ENCODE measurements at regions not wholly inside any gene's neighbourhood (a gene's known extent, or its start where the extent isn't known, plus 50 kb on each side); places are given as distances from the start of the nearest gene placed in this dataset.

GRCh38 chr13:29903543-29903942, 53.1 kb upstream of the UBL3 start:
- Histone ChIP-seq H3K4me1 (peaks cover 31% of the 10 kb centered on the region), H3K4me3 (no peak overlapping the region), H3K27me3 (no peaks in the 10 kb centered on the region), H3K27ac (no peak overlapping the region), H3K36me3 (no peaks in the 10 kb centered on the region), H3K9me3 (no peaks in the 10 kb centered on the region)
- TF ChIP-seq POLR2A (IDR thresholded peaks at IDR 0.05) (no peak), CTCF (IDR thresholded peaks at IDR 0.05) (no peak), POLR2AphosphoS5 (IDR thresholded peaks at IDR 0.05) (no peak), EP300 (IDR thresholded peaks at IDR 0.05) (no peak)
- DNase-seq (ENCODE audit: low spot score in 2 of 2) = no peak
- 67% methylated on average over 3 of the region's 3 CpGs for WGBS

GRCh38 chr13:29902632-29903305, 52.4 kb upstream of the UBL3 start:
- TF ChIP-seq POLR2AphosphoS5 (IDR thresholded peaks at IDR 0.05) (no peak), CTCF (IDR thresholded peaks at IDR 0.05) (no peak), EP300 (IDR thresholded peaks at IDR 0.05) (no peak), POLR2A (IDR thresholded peaks at IDR 0.05) (no peak)
- no peaks in the 10 kb centered on the region for H3K27me3 ChIP-seq
- peaks cover 23% of the 10 kb centered on the region for H3K4me1 ChIP-seq
- no peaks in the 10 kb centered on the region for H3K36me3 ChIP-seq
- no peaks in the 10 kb centered on the region for H3K9me3 ChIP-seq
- H3K27ac ChIP-seq = no peak overlapping the region
- no peak overlapping the region for H3K4me3 ChIP-seq
- DNase-seq (ENCODE audit: low spot score in 2 of 2) = no peak
- WGBS = 41% methylated on average over 4 of the region's 4 CpGs

GRCh38 chr13:29901710-29902631, 51.6 kb upstream of the UBL3 start:
- peaks cover 23% of the 10 kb centered on the region for H3K4me1 ChIP-seq
- WGBS = 49% methylated on average over 11 of the region's 11 CpGs
- no peak overlapping the region for H3K27ac ChIP-seq
- no peaks in the 10 kb centered on the region for H3K9me3 ChIP-seq
- TF ChIP-seq POLR2AphosphoS5 (IDR thresholded peaks at IDR 0.05) (no peak), EP300 (IDR thresholded peaks at IDR 0.05) (no peak), CTCF (IDR thresholded peaks at IDR 0.05) (no peak), POLR2A (IDR thresholded peaks at IDR 0.05) (no peak)
- H3K36me3 ChIP-seq = no peaks in the 10 kb centered on the region
- H3K4me3 ChIP-seq = no peak overlapping the region
- DNase-seq (ENCODE audit: low spot score in 2 of 2) = no peak
- H3K27me3 ChIP-seq = no peaks in the 10 kb centered on the region
